Large intestine (tissue), 3 donors: ENCODE measurements at regions not wholly inside any gene's neighbourhood (a gene's known extent, or its start where the extent isn't known, plus 50 kb on each side); places are given as distances from the start of the nearest gene placed in this dataset.

Source experiments
- DNase-seq, 2 donors: peaks; one replicate each; pipeline versions ENCODE4 v3.0.0 to v3.0.0-alpha.2; 2013
- H3K27ac ChIP-seq: one replicate; pipeline ENCODE4 v1.5.1; 2013; ENCODE audit warnings: low read length
- H3K27me3 ChIP-seq: 2 replicates; pipeline ENCODE4 v1.6.1; 2013; ENCODE audit warnings: low read length; ENCODE audit not compliant: control insufficient read depth, insufficient read depth
- H3K36me3 ChIP-seq: 2 replicates; pipeline ENCODE4 v1.6.1; 2013; ENCODE audit warnings: low read length; ENCODE audit not compliant: control insufficient read depth, insufficient read depth
- H3K4me1 ChIP-seq: one replicate; pipeline ENCODE4 v1.6.1; 2013; ENCODE audit warnings: low read length; ENCODE audit not compliant: control insufficient read depth, insufficient read depth
- H3K4me3 ChIP-seq: one replicate; pipeline ENCODE4 v1.5.1; 2013; ENCODE audit warnings: low read length
- H3K9me3 ChIP-seq: one replicate; pipeline ENCODE4 v1.6.1; 2013; ENCODE audit warnings: mild to moderate bottlenecking, low read depth, low read length, moderate library complexity; ENCODE audit not compliant: control insufficient read depth
- WGBS: methylation state at CpG from one replicate; pipeline ENCODE4 v1.1.5; 2013; ENCODE audit warnings: low lambda C conversion rate; ENCODE audit not compliant: insufficient coverage; 5-methylcytosine and 5-hydroxymethylcytosine counted together

- H3K27ac ChIP-seq, result no peak overlapping the region
- no peaks in the 10 kb centered on the region for H3K36me3 ChIP-seq
- H3K4me3 ChIP-seq, result no peak overlapping the region
- DNase-seq, result peak in 1 of 2 donors; percentile 12
- no CpG with 5 or more reads among the region's 1 CpG for WGBS
- no peaks in the 10 kb centered on the region for H3K4me1 ChIP-seq
- peaks cover 2% of the 10 kb centered on the region for H3K27me3 ChIP-seq
- no peaks in the 10 kb centered on the region for H3K9me3 ChIP-seq
Observed at GRCh38 chr3:25000971-25001591, 427.0 kb upstream of the RARB start.

- Histone ChIP-seq H3K27me3 (peaks cover 2% of the 10 kb centered on the region), H3K9me3 (no peaks in the 10 kb centered on the region), H3K4me3 (no peak overlapping the region), H3K4me1 (no peaks in the 10 kb centered on the region), H3K36me3 (no peaks in the 10 kb centered on the region), H3K27ac (no peak overlapping the region)
- no CpG with 5 or more reads among the region's 2 CpGs for WGBS
- no peak for DNase-seq
Observed at GRCh38 chr3:25002052-25002451, 426.0 kb upstream of the RARB start.

GRCh38 chr3:25007974-25008658 lies 419.9 kb upstream of the RARB start:
- no peak overlapping the region for H3K27ac ChIP-seq
- no peaks in the 10 kb centered on the region for H3K36me3 ChIP-seq
- H3K4me1 ChIP-seq, result no peaks in the 10 kb centered on the region
- H3K27me3 ChIP-seq, result peaks cover 7% of the 10 kb centered on the region
- 83% methylated on average over 1 of the region's 2 CpGs for WGBS
- no peaks in the 10 kb centered on the region for H3K9me3 ChIP-seq
- H3K4me3 ChIP-seq, result no peak overlapping the region
- DNase-seq, result no peak

GRCh38 chr3:25009665-25010064 lies 418.4 kb upstream of the RARB start:
- Histone ChIP-seq H3K36me3 (no peaks in the 10 kb centered on the region), H3K27me3 (peaks cover 5% of the 10 kb centered on the region), H3K9me3 (no peaks in the 10 kb centered on the region), H3K4me1 (no peaks in the 10 kb centered on the region), H3K27ac (no peak overlapping the region), H3K4me3 (no peak overlapping the region)
- WGBS, result no CpG with 5 or more reads among the region's 2 CpGs
- no peak for DNase-seq

- peaks cover 5% of the 10 kb centered on the region for H3K27me3 ChIP-seq
- H3K27ac ChIP-seq, result no peak overlapping the region
- H3K36me3 ChIP-seq, result no peaks in the 10 kb centered on the region
- DNase-seq, result no peak
- no peak overlapping the region for H3K4me3 ChIP-seq
- no peaks in the 10 kb centered on the region for H3K4me1 ChIP-seq
- no peaks in the 10 kb centered on the region for H3K9me3 ChIP-seq
Observed at GRCh38 chr3:25015599-25015998, 412.5 kb upstream of the RARB start.

- no peaks in the 10 kb centered on the region for H3K27me3 ChIP-seq
- H3K27ac ChIP-seq, result no peak overlapping the region
- no peaks in the 10 kb centered on the region for H3K4me1 ChIP-seq
- DNase-seq, result no peak
- no peaks in the 10 kb centered on the region for H3K36me3 ChIP-seq
- H3K9me3 ChIP-seq, result no peaks in the 10 kb centered on the region
- no peak overlapping the region for H3K4me3 ChIP-seq
Observed at GRCh38 chr3:25018909-25019308, 409.2 kb upstream of the RARB start.

- Histone ChIP-seq H3K4me3 (no peak overlapping the region), H3K27ac (no peak overlapping the region), H3K36me3 (no peaks in the 10 kb centered on the region), H3K27me3 (no peaks in the 10 kb centered on the region), H3K4me1 (no peaks in the 10 kb centered on the region), H3K9me3 (no peaks in the 10 kb centered on the region)
- WGBS, result no CpG with 5 or more reads among the region's 2 CpGs
- no peak for DNase-seq
Observed at GRCh38 chr3:25019506-25019905, 408.6 kb upstream of the RARB start.

- H3K27ac ChIP-seq, result no peak overlapping the region
- H3K36me3 ChIP-seq, result no peaks in the 10 kb centered on the region
- H3K27me3 ChIP-seq, result no peaks in the 10 kb centered on the region
- peak; percentile 20 to 33 for DNase-seq
- H3K4me3 ChIP-seq, result no peak overlapping the region
- no peaks in the 10 kb centered on the region for H3K4me1 ChIP-seq
- no peaks in the 10 kb centered on the region for H3K9me3 ChIP-seq
- WGBS, result 56% methylated on average over 3 of the region's 3 CpGs
Observed at GRCh38 chr3:25021816-25022215, 406.2 kb upstream of the RARB start.

GRCh38 chr3:25023876-25024275 lies 404.2 kb upstream of the RARB start:
- Histone ChIP-seq H3K4me3 (no peak overlapping the region), H3K36me3 (no peaks in the 10 kb centered on the region), H3K27ac (no peak overlapping the region), H3K27me3 (no peaks in the 10 kb centered on the region), H3K4me1 (no peaks in the 10 kb centered on the region), H3K9me3 (no peaks in the 10 kb centered on the region)
- no peak for DNase-seq
- WGBS, result 100% methylated on average over 2 of the region's 2 CpGs

GRCh38 chr3:25025236-25025635 lies 402.8 kb upstream of the RARB start:
- Histone ChIP-seq H3K36me3 (no peaks in the 10 kb centered on the region), H3K4me1 (no peaks in the 10 kb centered on the region), H3K4me3 (no peak overlapping the region), H3K9me3 (no peaks in the 10 kb centered on the region), H3K27ac (no peak overlapping the region), H3K27me3 (no peaks in the 10 kb centered on the region)
- no peak for DNase-seq

GRCh38 chr3:25027650-25028049 lies 400.4 kb upstream of the RARB start:
- DNase-seq, result no peak
- no CpG with 5 or more reads among the region's 3 CpGs for WGBS
- no peaks in the 10 kb centered on the region for H3K4me1 ChIP-seq
- no peak overlapping the region for H3K27ac ChIP-seq
- no peaks in the 10 kb centered on the region for H3K36me3 ChIP-seq
- no peaks in the 10 kb centered on the region for H3K27me3 ChIP-seq
- no peak overlapping the region for H3K4me3 ChIP-seq
- H3K9me3 ChIP-seq, result no peaks in the 10 kb centered on the region
